Fibroblast of skin of abdomen (primary cell): ENCODE measurements at regions not wholly inside any gene's neighbourhood (a gene's known extent, or its start where the extent isn't known, plus 50 kb on each side); places are given as distances from the start of the nearest gene placed in this dataset.
A peak's percentile ranks its signal among the peaks of the same experiment; 100 is the strongest.
"Not testable (repeated sequence)": the region's sequence is repeated elsewhere in the genome, so short reads cannot be mapped to it uniquely, and the experiment has no call there.

Source experiments
- DNase-seq: peaks from one replicate; pipeline ENCODE4 v3.0.0-alpha.2; 2013

GRCh38 chr16:48997081-48997615 is 284.5 kb downstream of the CBLN1 start:
- DNase-seq: no peak

GRCh38 chr16:48978501-48978900 is 303.1 kb downstream of the CBLN1 start:
- DNase-seq: no peak

GRCh38 chr16:48972236-48972635 is 309.4 kb downstream of the CBLN1 start:
- DNase-seq: no peak

- DNase-seq: peak; percentile 41
Observed at GRCh38 chr16:48971571-48972077, 310.0 kb downstream of the CBLN1 start.

- no peak for DNase-seq
Observed at GRCh38 chr16:48970216-48970615, 311.4 kb downstream of the CBLN1 start.

GRCh38 chr16:48969611-48970010 is 312.0 kb downstream of the CBLN1 start:
- DNase-seq: no peak

- peak; percentile 47 for DNase-seq
Observed at GRCh38 chr16:48965386-48965785, 316.3 kb downstream of the CBLN1 start.

GRCh38 chr16:48963901-48964615 is 317.6 kb downstream of the CBLN1 start:
- peak; percentile 92 for DNase-seq

GRCh38 chr16:48963306-48963705 is 318.3 kb downstream of the CBLN1 start:
- peak; percentile 85 for DNase-seq

GRCh38 chr16:48961546-48961945 is 320.1 kb downstream of the CBLN1 start:
- no peak for DNase-seq

- DNase-seq: no peak
Observed at GRCh38 chr16:48960830-48961229, 320.8 kb downstream of the CBLN1 start.

- no peak for DNase-seq
Observed at GRCh38 chr16:48959747-48960146, 321.9 kb downstream of the CBLN1 start.

- DNase-seq: no peak
Observed at GRCh38 chr16:48959204-48959603, 322.4 kb downstream of the CBLN1 start.

- DNase-seq: no peak
Observed at GRCh38 chr16:48958681-48959080, 323.0 kb downstream of the CBLN1 start.

- DNase-seq: no peak
Observed at GRCh38 chr16:48956620-48957019, 325.0 kb downstream of the CBLN1 start.

GRCh38 chr16:48955837-48956236 is 325.8 kb downstream of the CBLN1 start:
- no peak for DNase-seq

GRCh38 chr16:48951621-48952125 is 330.0 kb downstream of the CBLN1 start:
- not testable (repeated sequence) for DNase-seq

GRCh38 chr16:48950184-48950583 is 331.5 kb downstream of the CBLN1 start:
- no peak for DNase-seq

GRCh38 chr16:48949636-48950035 is 332.0 kb downstream of the CBLN1 start:
- peak; percentile 24 for DNase-seq

- no peak for DNase-seq
Observed at GRCh38 chr16:48948911-48949310, 332.7 kb downstream of the CBLN1 start.

- no peak for DNase-seq
Observed at GRCh38 chr16:48947371-48947713, 334.3 kb downstream of the CBLN1 start.

GRCh38 chr16:48946686-48947370 is 334.8 kb downstream of the CBLN1 start:
- no peak for DNase-seq

- DNase-seq: no peak
Observed at GRCh38 chr16:48942996-48943395, 333.0 kb upstream of the N4BP1 start.

- DNase-seq: no peak
Observed at GRCh38 chr16:48936811-48937210, 326.8 kb upstream of the N4BP1 start.
